Activated CD4-positive, alpha-beta T cell treated with anti-CD3 and anti-CD28 coated beads, Interleukin-2, amount 50 U/mL, for 48 hours (primary cell): ENCODE measurements at regions not wholly inside any gene's neighbourhood (a gene's known extent, or its start where the extent isn't known, plus 50 kb on each side); places are given as distances from the start of the nearest gene placed in this dataset.
A peak's percentile ranks its signal among the peaks of the same experiment; 100 is the strongest.

Experiments used
- DNase-seq, 2 experiments: peaks; one replicate each; pipeline ENCODE4 v3.0.0-alpha.2; 2020

DNA sequence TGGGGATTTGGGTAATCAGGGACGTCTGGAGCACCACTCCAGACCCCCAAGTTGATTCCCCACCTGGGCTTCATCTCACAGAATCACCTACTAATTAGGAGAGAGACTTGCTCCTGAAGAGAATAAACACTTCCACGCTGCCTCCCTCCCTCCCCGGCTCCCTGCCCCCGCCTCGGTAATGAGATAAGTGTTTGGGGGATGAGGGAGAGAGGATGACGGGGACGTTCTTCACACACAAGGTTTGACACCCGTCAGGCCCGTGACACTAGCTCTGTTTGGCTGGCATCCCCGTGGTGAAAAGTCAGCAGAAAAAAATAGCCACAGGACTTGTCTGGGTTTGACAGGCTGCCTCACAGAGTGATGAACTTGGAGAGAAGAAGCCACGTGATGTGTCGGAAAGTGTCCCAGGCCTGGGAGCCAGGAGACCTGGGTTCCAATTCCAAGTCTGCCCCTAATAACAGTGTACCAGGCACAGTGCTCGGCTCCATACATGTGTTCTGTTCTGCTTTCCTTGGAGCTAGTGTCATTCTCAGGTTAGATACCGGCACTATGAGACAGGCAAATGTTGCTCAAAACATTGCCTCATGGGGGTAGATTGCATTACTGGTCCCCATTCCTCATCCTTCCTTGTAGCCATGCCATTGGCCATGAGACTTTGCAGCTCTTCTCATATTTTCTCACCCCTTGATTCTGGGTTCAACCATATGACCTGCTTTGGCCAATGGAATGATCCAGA lies 578.0 kb downstream of the BCOR start:
- DNase-seq: no peak

GRCh38 chrX:39525758-39526157 lies 572.0 kb downstream of the BCOR start:
- no peak for DNase-seq

- DNase-seq: no peak
These were observed 570.7 kb downstream of the BCOR start for GRCh38 chrX:39527025-39527424.

DNA sequence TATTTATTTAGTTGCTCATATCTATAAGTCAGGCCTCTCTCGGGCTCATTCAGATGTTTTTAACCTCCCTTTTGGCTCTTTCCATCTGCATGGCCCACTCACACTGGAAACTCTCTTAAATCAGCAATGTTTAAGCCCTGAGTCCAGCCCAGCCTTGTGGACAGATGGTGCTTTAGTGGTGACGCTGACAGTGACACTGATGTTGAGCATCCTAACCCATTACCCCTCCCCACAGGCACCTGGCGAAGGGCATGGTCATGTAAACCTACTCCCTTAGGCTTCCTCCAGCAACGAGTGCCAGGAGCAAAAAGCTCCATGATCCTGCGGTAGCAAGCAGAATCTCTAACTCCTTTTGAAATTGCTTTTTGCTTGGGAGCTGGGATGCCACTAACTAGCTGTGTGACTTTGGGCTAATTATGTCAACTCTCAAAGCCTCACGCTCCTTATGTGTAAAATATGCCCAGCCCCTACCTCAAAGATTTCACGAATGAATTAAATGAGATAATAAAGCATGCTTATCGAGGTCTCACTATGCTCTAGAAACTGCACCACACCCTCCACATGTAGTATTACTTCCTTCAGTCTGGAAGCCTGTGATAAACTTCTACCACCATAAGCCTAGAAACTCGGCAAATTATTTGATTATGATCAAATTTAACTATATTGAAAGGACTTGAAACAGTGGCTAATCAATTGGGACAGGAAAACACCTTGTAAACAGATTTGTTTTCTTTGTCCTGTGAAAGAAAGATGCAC lies 569.4 kb downstream of the BCOR start:
- no peak for DNase-seq

DNA sequence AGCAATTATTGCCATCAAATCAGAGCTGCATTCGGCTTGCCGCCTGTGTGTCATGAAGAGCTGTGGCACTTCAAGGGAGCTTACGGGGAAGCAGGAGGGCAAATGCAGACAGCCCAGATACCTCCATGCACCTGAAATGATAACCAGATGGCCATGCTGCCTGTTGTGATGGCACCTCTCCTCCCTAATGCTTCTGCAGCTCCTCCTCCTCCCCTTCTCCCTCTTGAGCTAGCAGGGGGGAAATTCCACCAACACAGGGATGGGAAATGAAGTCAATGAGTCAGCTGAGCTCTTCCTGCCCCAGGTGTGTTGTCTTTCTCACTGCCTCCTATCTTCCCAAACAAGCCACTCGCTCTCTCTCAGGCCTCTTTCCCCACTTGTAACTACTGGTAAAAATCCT lies 565.0 kb downstream of the BCOR start:
- DNase-seq: no peak

GRCh38 chrX:39534949-39535348 lies 562.8 kb downstream of the BCOR start:
- no peak for DNase-seq

DNA sequence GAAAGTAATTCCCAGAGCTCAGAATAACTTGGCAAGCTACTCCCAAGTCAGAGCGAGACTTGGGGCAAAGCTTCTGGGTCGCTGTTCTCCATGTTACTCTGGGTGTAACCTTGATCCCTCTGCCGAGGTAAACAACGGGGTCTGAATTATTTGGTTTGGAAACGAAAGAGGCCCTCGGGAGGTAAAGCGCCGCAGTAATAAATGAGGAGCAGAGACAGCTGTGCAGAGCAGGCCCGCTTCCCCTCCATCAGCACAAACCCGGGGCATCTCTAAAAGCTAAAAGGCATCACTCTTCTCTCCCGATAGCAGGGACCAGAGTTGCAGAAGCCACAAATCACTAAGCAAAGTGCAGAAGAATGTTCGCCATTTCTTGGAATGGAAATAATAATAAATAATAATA lies 561.5 kb downstream of the BCOR start:
- DNase-seq: no peak

GRCh38 chrX:39541881-39542280 lies 555.9 kb downstream of the BCOR start:
- DNase-seq: no peak

GRCh38 chrX:39542316-39542715 lies 555.4 kb downstream of the BCOR start:
- DNase-seq: no peak

GRCh38 chrX:39550795-39551361 lies 546.9 kb downstream of the BCOR start:
- DNase-seq: no peak

GRCh38 chrX:39551762-39552161 lies 546.0 kb downstream of the BCOR start:
- DNase-seq: no peak

- no peak for DNase-seq
These were observed 542.3 kb downstream of the BCOR start for GRCh38 chrX:39555431-39555830.

DNA sequence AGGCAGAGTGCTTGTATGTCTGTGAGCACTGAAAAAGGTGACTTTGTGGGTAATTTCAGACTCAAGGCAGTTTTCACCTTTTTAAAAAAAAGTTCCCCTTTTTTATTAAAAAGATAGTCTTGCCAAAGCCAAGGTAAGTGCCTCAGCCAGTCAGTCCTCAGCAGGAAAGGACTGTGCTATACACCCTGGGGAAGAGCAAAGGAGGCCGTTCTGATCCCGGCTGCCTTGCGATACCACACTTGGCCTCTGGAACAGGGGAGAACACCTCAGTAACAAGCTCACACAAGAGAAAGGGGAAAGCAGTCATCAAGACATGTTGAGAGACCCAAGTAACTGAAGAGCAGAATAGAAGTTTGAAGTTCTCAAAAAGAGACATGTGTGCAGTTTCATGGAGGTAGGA lies 541.7 kb downstream of the BCOR start:
- no peak for DNase-seq

DNA sequence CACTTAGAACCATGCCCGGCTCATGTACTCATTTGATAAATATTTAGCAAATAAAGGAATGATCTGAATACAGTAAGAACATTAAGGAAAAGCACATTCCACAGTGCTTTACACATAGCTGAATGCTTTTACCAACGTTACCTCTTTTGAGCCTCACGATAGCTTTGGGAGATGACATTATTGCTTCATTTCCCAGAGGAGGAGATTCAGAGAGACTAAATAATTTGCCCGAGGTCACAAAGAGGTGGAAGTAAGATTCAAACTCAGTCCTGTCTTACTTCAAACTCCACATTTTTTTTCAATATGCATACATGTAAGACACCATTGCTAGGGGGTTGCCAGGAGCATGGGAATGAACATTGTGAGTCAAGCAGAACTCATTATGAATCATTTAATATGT lies 538.5 kb downstream of the BCOR start:
- DNase-seq: no peak

- DNase-seq: no peak
These were observed 537.5 kb downstream of the BCOR start for GRCh38 chrX:39560271-39560670.

GRCh38 chrX:39563178-39563577 lies 534.6 kb downstream of the BCOR start:
- DNase-seq: no peak

- DNase-seq: no peak
These were observed 533.0 kb downstream of the BCOR start for GRCh38 chrX:39564751-39565150.

- no peak for DNase-seq
These were observed 523.6 kb downstream of the BCOR start for GRCh38 chrX:39574178-39574577.

DNA sequence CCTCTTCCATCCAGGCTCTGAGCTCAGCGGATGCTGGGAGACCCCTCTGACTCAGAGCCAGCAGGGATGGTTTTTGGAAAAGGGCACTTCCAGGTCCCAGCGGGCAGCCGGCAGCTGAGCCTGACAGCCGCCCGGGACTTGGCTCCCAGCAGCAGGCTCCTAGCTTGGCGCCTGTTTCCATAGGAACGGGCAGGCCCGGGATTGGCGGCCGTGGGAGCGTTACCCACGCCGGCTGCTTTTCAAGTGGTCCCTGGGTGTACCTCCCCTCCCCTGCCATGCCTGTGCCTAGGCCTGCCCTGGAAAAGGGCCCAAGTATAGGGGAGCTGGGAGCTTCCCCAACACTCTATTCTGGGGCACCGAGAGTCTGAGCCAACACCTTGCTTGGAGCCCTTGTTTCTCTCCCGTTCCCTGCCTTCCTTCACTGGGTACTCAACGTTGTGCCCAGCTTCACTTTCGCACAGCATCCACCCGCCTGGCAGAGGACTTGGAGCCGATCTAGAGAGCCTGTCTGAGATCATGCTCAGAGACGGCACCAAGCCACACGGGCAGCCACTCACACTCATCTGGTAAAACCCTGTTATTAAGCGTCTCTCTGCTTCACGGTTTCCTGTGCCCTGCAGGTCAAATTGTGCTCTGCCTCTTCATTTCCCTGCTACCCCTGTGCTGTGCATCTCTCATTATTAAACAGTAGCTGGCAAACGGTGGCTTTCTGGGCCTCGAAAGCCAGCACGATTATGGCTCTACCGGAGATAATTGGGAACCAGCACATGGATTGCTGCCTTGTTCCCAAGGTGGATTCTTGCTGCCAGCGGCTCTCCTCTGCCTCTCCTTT lies 521.5 kb downstream of the BCOR start:
- DNase-seq: no peak

DNA sequence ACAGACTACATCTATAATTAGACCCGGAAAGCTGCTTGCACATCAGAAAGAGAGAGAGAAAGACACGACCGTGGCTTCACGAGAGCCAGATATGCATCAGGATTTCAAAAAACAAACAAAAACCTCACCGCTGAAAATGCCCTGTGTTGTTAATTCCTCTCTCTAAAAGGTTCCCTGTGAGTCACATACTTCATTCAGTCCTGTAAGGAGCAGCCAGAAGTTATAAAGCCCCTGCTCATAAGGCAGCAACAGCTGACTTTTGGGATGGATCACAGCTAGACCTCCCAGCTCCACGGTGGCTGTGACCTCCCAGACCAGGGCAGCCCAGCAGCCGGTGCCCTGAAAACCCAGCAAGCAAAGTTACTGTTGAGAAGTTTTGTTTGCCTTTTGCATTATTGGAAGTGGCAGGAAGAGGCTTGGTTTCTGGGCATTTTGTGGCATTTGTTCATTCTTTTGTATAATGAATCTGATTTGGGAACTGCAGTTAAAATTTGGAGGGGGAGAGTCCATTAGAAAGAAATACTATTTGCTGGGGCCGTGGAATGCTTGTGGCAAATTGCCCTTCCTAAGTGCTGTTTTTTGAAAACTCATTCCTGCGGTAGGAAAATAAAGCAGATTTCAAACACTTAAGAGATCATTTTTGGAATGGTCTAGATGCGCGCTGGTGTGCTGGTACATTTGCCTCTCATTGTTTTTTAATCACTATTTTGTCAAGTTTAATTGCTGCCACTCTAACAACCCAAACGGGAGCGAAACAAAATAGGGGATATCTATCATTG lies 520.4 kb downstream of the BCOR start:
- no peak for DNase-seq

- peak; percentile 68 to 75 for DNase-seq
These were observed 519.5 kb downstream of the BCOR start for GRCh38 chrX:39577985-39578869.
